WERI-Rb-1 (cell line): ENCODE measurements at regions not wholly inside any gene's neighbourhood (a gene's known extent, or its start where the extent isn't known, plus 50 kb on each side); places are given as distances from the start of the nearest gene placed in this dataset.

Source experiments
- DNase-seq: peaks from one replicate; pipeline ENCODE4 v3.0.0-alpha.2; 2020
- H3K27ac ChIP-seq: fragments of 250-450 bp; sonication (Bioruptor Pico); 2 replicates; pipeline ENCODE4 v1.5.1; 2020; ENCODE audit warnings: mild to moderate bottlenecking, moderate library complexity
- H3K27me3 ChIP-seq: fragments of 250-450 bp; sonication (Bioruptor Pico); 2 replicates; pipeline ENCODE4 v1.5.1; 2021; ENCODE audit warnings: mild to moderate bottlenecking, low read depth, moderate library complexity; ENCODE audit not compliant: insufficient read depth, severe bottlenecking
- H3K36me3 ChIP-seq: fragments of 250-450 bp; sonication (Bioruptor Pico); 2 replicates; pipeline ENCODE4 v1.5.1; 2020; ENCODE audit warnings: mild to moderate bottlenecking, moderate library complexity
- H3K4me3 ChIP-seq: 2 replicates; pipeline ENCODE4 v1.5.1; 2011; ENCODE audit warnings: low read depth, mild to moderate bottlenecking, control low read depth, low read length
- H3K9me3 ChIP-seq: fragments of 250-450 bp; sonication (Bioruptor Pico); 2 replicates; pipeline ENCODE4 v1.5.1; 2021; ENCODE audit warnings: mild to moderate bottlenecking, moderate library complexity; ENCODE audit not compliant: severe bottlenecking
- CTCF ChIP-seq: IDR thresholded peaks from 2 replicates; pipeline ENCODE4 v1.5.1; 2011; ENCODE audit warnings: low read depth, mild to moderate bottlenecking, control low read depth, inconsistent platforms, low read length

GRCh38 chr5:167877114-167877722 lies 414.2 kb upstream of the WWC1 start:
- no peaks in the 10 kb centered on the region for H3K27me3 ChIP-seq
- H3K36me3 ChIP-seq = no peaks in the 10 kb centered on the region
- H3K9me3 ChIP-seq = peaks cover 2% of the 10 kb centered on the region
- no peak overlapping the region for H3K4me3 ChIP-seq
- no peak for DNase-seq
- no peak overlapping the region for H3K27ac ChIP-seq
- no peak for TF ChIP-seq CTCF

- peaks cover 2% of the 10 kb centered on the region for H3K9me3 ChIP-seq
- DNase-seq = no peak
- TF ChIP-seq CTCF = no peak
- no peaks in the 10 kb centered on the region for H3K36me3 ChIP-seq
- H3K27ac ChIP-seq = no peak overlapping the region
- no peak overlapping the region for H3K4me3 ChIP-seq
- no peaks in the 10 kb centered on the region for H3K27me3 ChIP-seq
Measured at GRCh38 chr5:167877924-167878323, 413.5 kb upstream of the WWC1 start.

- Histone ChIP-seq H3K27ac (no peak overlapping the region), H3K9me3 (no peaks in the 10 kb centered on the region), H3K27me3 (no peaks in the 10 kb centered on the region), H3K36me3 (no peaks in the 10 kb centered on the region), H3K4me3 (no peak overlapping the region)
- no peak for DNase-seq
- no peak for TF ChIP-seq CTCF
Measured at GRCh38 chr5:167880420-167880819, 411.0 kb upstream of the WWC1 start.

DNA sequence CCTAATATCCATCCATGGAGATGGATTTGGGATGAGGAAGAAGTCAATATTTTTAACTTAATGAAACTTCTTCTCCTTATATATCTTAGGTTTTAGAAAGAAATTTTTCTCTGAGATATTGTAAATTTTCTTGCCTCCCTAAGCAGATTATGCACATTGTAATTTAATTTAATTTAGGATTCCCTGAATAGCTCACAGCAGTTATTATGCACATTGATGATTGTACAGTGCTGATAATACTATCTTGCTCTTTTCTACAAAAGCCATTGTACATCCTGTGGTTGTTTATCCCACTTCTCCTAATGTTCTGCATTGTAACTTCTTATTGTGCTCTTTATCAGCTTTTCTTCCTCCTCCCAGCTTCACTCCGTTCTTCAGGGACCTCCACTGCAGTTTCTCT lies 410.4 kb upstream of the WWC1 start:
- TF ChIP-seq CTCF = no peak
- Histone ChIP-seq H3K27ac (no peak overlapping the region), H3K4me3 (no peak overlapping the region), H3K27me3 (no peaks in the 10 kb centered on the region), H3K36me3 (no peaks in the 10 kb centered on the region), H3K9me3 (no peaks in the 10 kb centered on the region)
- no peak for DNase-seq

GRCh38 chr5:167886196-167886595 lies 405.2 kb upstream of the WWC1 start:
- H3K4me3 ChIP-seq = no peak overlapping the region
- no peak for DNase-seq
- H3K36me3 ChIP-seq = no peaks in the 10 kb centered on the region
- H3K27me3 ChIP-seq = no peaks in the 10 kb centered on the region
- H3K9me3 ChIP-seq = no peaks in the 10 kb centered on the region
- no peak for TF ChIP-seq CTCF
- no peak overlapping the region for H3K27ac ChIP-seq

- Histone ChIP-seq H3K9me3 (no peaks in the 10 kb centered on the region), H3K4me3 (no peak overlapping the region), H3K36me3 (no peaks in the 10 kb centered on the region), H3K27ac (no peak overlapping the region), H3K27me3 (no peaks in the 10 kb centered on the region)
- TF ChIP-seq CTCF = no peak
- no peak for DNase-seq
Measured at GRCh38 chr5:167888393-167888792, 403.1 kb upstream of the WWC1 start.
